ENCODE measurements at regions not wholly inside any gene's neighbourhood (a gene's known extent, or its start where the extent isn't known, plus 50 kb on each side); places are given as distances from the start of the nearest gene placed in this dataset.

DNA sequence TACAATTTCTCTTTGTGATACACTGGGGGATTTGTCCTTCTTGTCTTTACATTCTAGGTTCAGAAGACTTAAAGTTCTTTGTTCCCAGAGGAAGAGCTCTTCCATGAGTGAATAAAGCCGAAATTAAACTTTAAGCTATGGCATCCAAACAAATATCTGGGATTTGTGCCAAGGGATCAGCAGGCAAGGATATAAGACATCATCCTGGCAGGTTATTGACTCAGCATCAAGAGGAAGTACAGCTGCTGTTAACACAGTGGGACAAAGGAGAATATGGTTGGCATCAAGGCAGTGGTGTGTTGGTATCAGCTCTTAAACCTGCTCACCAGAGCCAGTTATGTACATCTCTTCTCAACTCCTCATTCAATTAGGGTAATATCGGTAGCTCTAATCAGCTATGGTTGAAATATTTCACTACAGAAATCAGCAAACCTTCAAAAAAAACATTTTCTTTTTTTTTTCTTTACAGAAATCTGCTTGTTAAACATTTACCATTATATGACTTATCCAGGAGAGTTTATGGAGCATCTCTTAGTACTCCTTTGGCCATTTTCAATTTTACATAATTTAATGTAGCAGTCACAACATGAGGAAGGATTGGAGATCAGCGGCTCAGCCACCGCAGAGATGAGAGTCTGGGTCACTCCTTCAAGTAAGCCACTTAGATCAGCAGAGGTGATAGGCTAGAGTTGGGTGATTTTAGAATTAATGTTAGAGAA, 1198.6 kb upstream of the EPHA6 start:
- Mint-ChIP-seq H3K27ac (ENCODE audit: unreplicated experiment) (no peak overlapping the region), H3K9me3 (ENCODE audit: unreplicated experiment) (no peaks in the 10 kb centered on the region), H3K4me3 (ENCODE audit: unreplicated experiment) (no peak overlapping the region), H3K4me1 (ENCODE audit: low read depth, unreplicated experiment) (no peaks in the 10 kb centered on the region), H3K27me3 (ENCODE audit: insufficient read depth, unreplicated experiment) (no peaks in the 10 kb centered on the region), H3K36me3 (ENCODE audit: insufficient read depth, unreplicated experiment) (no peaks in the 10 kb centered on the region)
- TF ChIP-seq, protein P1, sequence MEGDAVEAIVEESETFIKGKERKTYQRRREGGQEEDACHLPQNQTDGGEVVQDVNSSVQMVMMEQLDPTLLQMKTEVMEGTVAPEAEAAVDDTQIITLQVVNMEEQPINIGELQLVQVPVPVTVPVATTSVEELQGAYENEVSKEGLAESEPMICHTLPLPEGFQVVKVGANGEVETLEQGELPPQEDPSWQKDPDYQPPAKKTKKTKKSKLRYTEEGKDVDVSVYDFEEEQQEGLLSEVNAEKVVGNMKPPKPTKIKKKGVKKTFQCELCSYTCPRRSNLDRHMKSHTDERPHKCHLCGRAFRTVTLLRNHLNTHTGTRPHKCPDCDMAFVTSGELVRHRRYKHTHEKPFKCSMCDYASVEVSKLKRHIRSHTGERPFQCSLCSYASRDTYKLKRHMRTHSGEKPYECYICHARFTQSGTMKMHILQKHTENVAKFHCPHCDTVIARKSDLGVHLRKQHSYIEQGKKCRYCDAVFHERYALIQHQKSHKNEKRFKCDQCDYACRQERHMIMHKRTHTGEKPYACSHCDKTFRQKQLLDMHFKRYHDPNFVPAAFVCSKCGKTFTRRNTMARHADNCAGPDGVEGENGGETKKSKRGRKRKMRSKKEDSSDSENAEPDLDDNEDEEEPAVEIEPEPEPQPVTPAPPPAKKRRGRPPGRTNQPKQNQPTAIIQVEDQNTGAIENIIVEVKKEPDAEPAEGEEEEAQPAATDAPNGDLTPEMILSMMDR (IDR thresholded peaks at IDR 0.05; ENCODE audit: insufficient read depth in 1 of 2, low read depth in 1 of 2, low read length in 1 of 2, severe bottlenecking in 1 of 2, unreplicated experiment in 1 of 2): no peak
- DNase-seq: no peak
- POLR2A ChIA-PET: no interaction called here
- intact Hi-C loops (cut with micrococcal nuclease; ENCODE audit: unreplicated experiment): no loop called here
- CTCF ChIA-PET: no interaction called here
- Histone ChIP-seq H3K27me3 (replicated peaks; ENCODE audit: control insufficient read depth, insufficient read depth, low read length) (no peaks in the 10 kb centered on the region), H3K9me3 (no peaks in the 10 kb centered on the region), H3K4me1 (no peaks in the 10 kb centered on the region), H3K4me3 (ENCODE audit: low read depth, low read length) (no peak overlapping the region), H3K36me3 (ENCODE audit: control insufficient read depth, insufficient read depth, low read length) (no peaks in the 10 kb centered on the region)
- BruUV-seq (replicated peaks): no TSS peak

- no peaks in the 10 kb centered on the region for H3K9me3 ChIP-seq
- intact Hi-C loops (cut with micrococcal nuclease; ENCODE audit: unreplicated experiment): no loop called here
- TF ChIP-seq, protein P1 (IDR thresholded peaks at IDR 0.05; ENCODE audit: insufficient read depth in 1 of 2, low read depth in 1 of 2, low read length in 1 of 2, severe bottlenecking in 1 of 2, unreplicated experiment in 1 of 2): no peak
- DNase-seq: no peak
- no TSS peak for BruUV-seq (replicated peaks)
- ChIA-PET CTCF (no interaction called here), POLR2A (no interaction called here)
- Mint-ChIP-seq H3K9me3 (ENCODE audit: unreplicated experiment) (no peaks in the 10 kb centered on the region), H3K36me3 (ENCODE audit: insufficient read depth, unreplicated experiment) (no peaks in the 10 kb centered on the region), H3K4me1 (ENCODE audit: low read depth, unreplicated experiment) (no peaks in the 10 kb centered on the region), H3K27me3 (ENCODE audit: insufficient read depth, unreplicated experiment) (no peaks in the 10 kb centered on the region), H3K27ac (ENCODE audit: unreplicated experiment) (no peak overlapping the region), H3K4me3 (ENCODE audit: unreplicated experiment) (no peak overlapping the region)
- H3K4me3 ChIP-seq (ENCODE audit: low read depth, low read length): no peak overlapping the region
- H3K27me3 ChIP-seq (replicated peaks; ENCODE audit: control insufficient read depth, insufficient read depth, low read length): no peaks in the 10 kb centered on the region
- H3K36me3 ChIP-seq (ENCODE audit: control insufficient read depth, insufficient read depth, low read length): no peaks in the 10 kb centered on the region
- H3K4me1 ChIP-seq: no peaks in the 10 kb centered on the region
Observed at GRCh38 chr3:95626107-95626506, 1188.3 kb upstream of the EPHA6 start.

DNA sequence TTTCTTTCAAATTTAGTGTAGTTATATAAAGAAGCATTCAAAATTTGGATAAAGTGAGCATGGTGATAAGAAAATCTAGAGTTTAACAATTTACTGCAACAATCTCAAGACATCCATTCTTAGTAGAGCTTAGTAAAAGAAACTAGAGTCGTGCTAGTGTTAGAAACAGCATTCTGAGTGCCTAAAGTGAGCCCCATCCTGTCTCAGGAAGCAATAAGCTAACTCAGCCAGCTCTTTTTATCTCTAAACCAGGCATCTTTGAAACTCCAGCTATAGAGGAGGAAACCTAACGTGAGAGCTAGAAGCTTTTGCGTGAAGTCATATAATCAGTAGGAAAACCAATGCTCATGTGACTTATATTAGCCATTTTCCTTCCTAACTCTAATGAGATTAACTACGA, 1187.1 kb upstream of the EPHA6 start:
- POLR2A ChIA-PET: no interaction called here
- Mint-ChIP-seq H3K27ac (ENCODE audit: unreplicated experiment) (no peak overlapping the region), H3K27me3 (ENCODE audit: insufficient read depth, unreplicated experiment) (no peaks in the 10 kb centered on the region), H3K36me3 (ENCODE audit: insufficient read depth, unreplicated experiment) (no peaks in the 10 kb centered on the region), H3K4me1 (ENCODE audit: low read depth, unreplicated experiment) (no peaks in the 10 kb centered on the region), H3K4me3 (ENCODE audit: unreplicated experiment) (no peak overlapping the region), H3K9me3 (ENCODE audit: unreplicated experiment) (no peaks in the 10 kb centered on the region)
- no peak for DNase-seq
- intact Hi-C loops (cut with micrococcal nuclease; ENCODE audit: unreplicated experiment): no loop called here
- H3K4me1 ChIP-seq: no peaks in the 10 kb centered on the region
- no peaks in the 10 kb centered on the region for H3K36me3 ChIP-seq (ENCODE audit: control insufficient read depth, insufficient read depth, low read length)
- TF ChIP-seq, protein P1 (IDR thresholded peaks at IDR 0.05; ENCODE audit: insufficient read depth in 1 of 2, low read depth in 1 of 2, low read length in 1 of 2, severe bottlenecking in 1 of 2, unreplicated experiment in 1 of 2): no peak
- no peak overlapping the region for H3K4me3 ChIP-seq (ENCODE audit: low read depth, low read length)
- CTCF ChIA-PET: no interaction called here
- BruUV-seq (replicated peaks): no TSS peak
- no peaks in the 10 kb centered on the region for H3K27me3 ChIP-seq (replicated peaks; ENCODE audit: control insufficient read depth, insufficient read depth, low read length)
- no peaks in the 10 kb centered on the region for H3K9me3 ChIP-seq

Data from Caco-2 (cell line).